GM18907 (cell line): ENCODE measurements at regions not wholly inside any gene's neighbourhood (a gene's known extent, or its start where the extent isn't known, plus 50 kb on each side); places are given as distances from the start of the nearest gene placed in this dataset.

Experiments
- ATAC-seq: cut with Tn5 transposase; IDR thresholded peaks from one replicate; pipeline ENCODE4 v1.9.1; 2021; ENCODE audit warnings: mild to moderate bottlenecking, moderate library complexity; ENCODE audit not compliant: unreplicated experiment

GRCh38 chr1:170219163-170219562, 73.4 kb downstream of the NTMT2 start:
- ATAC-seq, result no peak

- no peak for ATAC-seq
These were observed 75.3 kb downstream of the NTMT2 start for GRCh38 chr1:170221031-170221430.

GRCh38 chr1:170221495-170221894, 75.7 kb downstream of the NTMT2 start:
- no peak for ATAC-seq

GRCh38 chr1:170224469-170224868, 78.7 kb downstream of the NTMT2 start:
- no peak for ATAC-seq

- no peak for ATAC-seq
These were observed 80.2 kb downstream of the NTMT2 start for GRCh38 chr1:170225781-170226530.

GRCh38 chr1:170226767-170227166, 81.0 kb downstream of the NTMT2 start:
- ATAC-seq, result no peak

- no peak for ATAC-seq
These were observed 84.6 kb downstream of the NTMT2 start for GRCh38 chr1:170230323-170230722.

- no peak for ATAC-seq
These were observed 85.9 kb downstream of the NTMT2 start for GRCh38 chr1:170231662-170232061.

GRCh38 chr1:170238704-170239391, 93.1 kb downstream of the NTMT2 start:
- no peak for ATAC-seq

- ATAC-seq, result no peak
These were observed 93.7 kb downstream of the NTMT2 start for GRCh38 chr1:170239445-170239844.

- ATAC-seq, result peak; percentile 95
These were observed 94.7 kb downstream of the NTMT2 start for GRCh38 chr1:170240409-170240808.

- ATAC-seq, result no peak
These were observed 95.6 kb downstream of the NTMT2 start for GRCh38 chr1:170241266-170241851.

GRCh38 chr1:170247751-170248521, 102.2 kb downstream of the NTMT2 start:
- peak; percentile 53 for ATAC-seq

- ATAC-seq, result no peak
These were observed 104.9 kb downstream of the NTMT2 start for GRCh38 chr1:170250531-170251276.

- no peak for ATAC-seq
These were observed 107.3 kb downstream of the NTMT2 start for GRCh38 chr1:170252851-170253579.

GRCh38 chr1:170254371-170254770, 108.6 kb downstream of the NTMT2 start:
- no peak for ATAC-seq

GRCh38 chr1:170261669-170262068, 115.9 kb downstream of the NTMT2 start:
- ATAC-seq, result no peak

- no peak for ATAC-seq
These were observed 116.6 kb downstream of the NTMT2 start for GRCh38 chr1:170262276-170262939.

- ATAC-seq, result no peak
These were observed 119.5 kb downstream of the NTMT2 start for GRCh38 chr1:170265234-170265633.
